ENCODE measurements at regions not wholly inside any gene's neighbourhood (a gene's known extent, or its start where the extent isn't known, plus 50 kb on each side); places are given as distances from the start of the nearest gene placed in this dataset.
"Not testable (repeated sequence)": the region's sequence is repeated elsewhere in the genome, so short reads cannot be mapped to it uniquely, and the experiment has no call there.

GRCh38 chr2:176913955-176914354, 298.6 kb upstream of the HNRNPA3 start:
- no peak for DNase-seq (ENCODE audit: insufficient read length, low spot score)
- no peak for TF ChIP-seq PAX5 (IDR thresholded peaks at IDR 0.05; ENCODE audit: insufficient read depth, low read length, severe bottlenecking)
- TF ChIP-seq SPI1 (IDR thresholded peaks at IDR 0.05; ENCODE audit: low read depth, low read length) = no peak
- TF ChIP-seq TAF1 (IDR thresholded peaks at IDR 0.05; ENCODE audit: low read depth, low read length) = no peak
- no peak for TF ChIP-seq POLR2A (IDR thresholded peaks at IDR 0.05; ENCODE audit: low read depth, low read length)
- TF ChIP-seq POLR2AphosphoS5 (IDR thresholded peaks at IDR 0.05; ENCODE audit: low read depth, low read length) = no peak
- TF ChIP-seq POU2F2 (IDR thresholded peaks at IDR 0.05; ENCODE audit: low read depth, low read length) = no peak
- FAIRE-seq = no peak

GRCh38 chr2:176914371-176914770, 298.2 kb upstream of the HNRNPA3 start:
- no peak for FAIRE-seq
- DNase-seq (ENCODE audit: insufficient read length, low spot score) = no peak
- TF ChIP-seq POU2F2 (IDR thresholded peaks at IDR 0.05; ENCODE audit: low read depth, low read length) (no peak), PAX5 (IDR thresholded peaks at IDR 0.05; ENCODE audit: insufficient read depth, low read length, severe bottlenecking) (no peak), TAF1 (IDR thresholded peaks at IDR 0.05; ENCODE audit: low read depth, low read length) (no peak), SPI1 (IDR thresholded peaks at IDR 0.05; ENCODE audit: low read depth, low read length) (no peak), POLR2AphosphoS5 (IDR thresholded peaks at IDR 0.05; ENCODE audit: low read depth, low read length) (no peak), POLR2A (IDR thresholded peaks at IDR 0.05; ENCODE audit: low read depth, low read length) (no peak)

- not testable (repeated sequence) for DNase-seq (ENCODE audit: insufficient read length, low spot score); FAIRE-seq
Measured at GRCh38 chr2:176922545-176922944, 290.0 kb upstream of the HNRNPA3 start.

GRCh38 chr2:176923205-176923604, 289.4 kb upstream of the HNRNPA3 start:
- FAIRE-seq (no peak), DNase-seq (ENCODE audit: insufficient read length, low spot score) (no peak)
- TF ChIP-seq POLR2A (IDR thresholded peaks at IDR 0.05; ENCODE audit: low read depth, low read length) = no peak
- TF ChIP-seq PAX5 (IDR thresholded peaks at IDR 0.05; ENCODE audit: insufficient read depth, low read length, severe bottlenecking) = no peak
- TF ChIP-seq SPI1 (IDR thresholded peaks at IDR 0.05; ENCODE audit: low read depth, low read length) = no peak
- no peak for TF ChIP-seq TAF1 (IDR thresholded peaks at IDR 0.05; ENCODE audit: low read depth, low read length)
- TF ChIP-seq POU2F2 (IDR thresholded peaks at IDR 0.05; ENCODE audit: low read depth, low read length) = no peak
- TF ChIP-seq POLR2AphosphoS5 (IDR thresholded peaks at IDR 0.05; ENCODE audit: low read depth, low read length) = no peak

- TF ChIP-seq POU2F2 (IDR thresholded peaks at IDR 0.05; ENCODE audit: low read depth, low read length) (no peak), SPI1 (IDR thresholded peaks at IDR 0.05; ENCODE audit: low read depth, low read length) (no peak), PAX5 (IDR thresholded peaks at IDR 0.05; ENCODE audit: insufficient read depth, low read length, severe bottlenecking) (no peak), POLR2AphosphoS5 (IDR thresholded peaks at IDR 0.05; ENCODE audit: low read depth, low read length) (no peak), TAF1 (IDR thresholded peaks at IDR 0.05; ENCODE audit: low read depth, low read length) (no peak)
- DNase-seq (ENCODE audit: insufficient read length, low spot score) (no peak), FAIRE-seq (no peak)
Measured at GRCh38 chr2:176924909-176925534, 287.6 kb upstream of the HNRNPA3 start.

GRCh38 chr2:176926453-176926852, 286.1 kb upstream of the HNRNPA3 start:
- no peak for FAIRE-seq
- no peak for DNase-seq (ENCODE audit: insufficient read length, low spot score)
- no peak for TF ChIP-seq POLR2AphosphoS5 (IDR thresholded peaks at IDR 0.05; ENCODE audit: low read depth, low read length)
- no peak for TF ChIP-seq SPI1 (IDR thresholded peaks at IDR 0.05; ENCODE audit: low read depth, low read length)
- TF ChIP-seq PAX5 (IDR thresholded peaks at IDR 0.05; ENCODE audit: insufficient read depth, low read length, severe bottlenecking) = no peak
- no peak for TF ChIP-seq POLR2A (IDR thresholded peaks at IDR 0.05; ENCODE audit: low read depth, low read length)
- TF ChIP-seq TAF1 (IDR thresholded peaks at IDR 0.05; ENCODE audit: low read depth, low read length) = no peak
- TF ChIP-seq POU2F2 (IDR thresholded peaks at IDR 0.05; ENCODE audit: low read depth, low read length) = no peak

- not testable (repeated sequence) for DNase-seq (ENCODE audit: insufficient read length, low spot score); FAIRE-seq
Measured at GRCh38 chr2:176929387-176929786, 283.2 kb upstream of the HNRNPA3 start.

- peak; percentile 25 for DNase-seq (ENCODE audit: insufficient read length, low spot score)
Measured at GRCh38 chr2:176931588-176932563, 280.7 kb upstream of the HNRNPA3 start.

GRCh38 chr2:176934131-176934530, 278.5 kb upstream of the HNRNPA3 start:
- peak; percentile 75 for FAIRE-seq
- no peak for TF ChIP-seq POLR2AphosphoS5 (IDR thresholded peaks at IDR 0.05; ENCODE audit: low read depth, low read length)
- no peak for TF ChIP-seq SPI1 (IDR thresholded peaks at IDR 0.05; ENCODE audit: low read depth, low read length)
- no peak for TF ChIP-seq TAF1 (IDR thresholded peaks at IDR 0.05; ENCODE audit: low read depth, low read length)
- TF ChIP-seq PAX5 (IDR thresholded peaks at IDR 0.05; ENCODE audit: insufficient read depth, low read length, severe bottlenecking) = no peak
- TF ChIP-seq POU2F2 (IDR thresholded peaks at IDR 0.05; ENCODE audit: low read depth, low read length) = no peak
- TF ChIP-seq POLR2A (IDR thresholded peaks at IDR 0.05; ENCODE audit: low read depth, low read length) = no peak
- no peak for DNase-seq (ENCODE audit: insufficient read length, low spot score)

More at GRCh38 chr2:176931588-176932563, 280.7 kb upstream of the HNRNPA3 start:
- TF ChIP-seq POLR2A (IDR thresholded peaks at IDR 0.05; ENCODE audit: low read depth, low read length) (no peak), POU2F2 (IDR thresholded peaks at IDR 0.05; ENCODE audit: low read depth, low read length) (no peak), POLR2AphosphoS5 (IDR thresholded peaks at IDR 0.05; ENCODE audit: low read depth, low read length) (no peak), TAF1 (IDR thresholded peaks at IDR 0.05; ENCODE audit: low read depth, low read length) (0 out of 2 replicates have a peak, but pooled peaks have one; percentile 26), PAX5 (IDR thresholded peaks at IDR 0.05; ENCODE audit: insufficient read depth, low read length, severe bottlenecking) (peak; percentile 38), SPI1 (IDR thresholded peaks at IDR 0.05; ENCODE audit: low read depth, low read length) (peak; percentile 53)
- peak; percentile 96 for FAIRE-seq

Measured in GM12891 (cell line).